ENCODE measurements at regions not wholly inside any gene's neighbourhood (a gene's known extent, or its start where the extent isn't known, plus 50 kb on each side); places are given as distances from the start of the nearest gene placed in this dataset.

- TF ChIP-seq CTCF (IDR thresholded peaks at IDR 0.05) (no peak), POLR2A (IDR thresholded peaks at IDR 0.05; ENCODE audit: low read depth) (no peak), POLR2AphosphoS5 (IDR thresholded peaks at IDR 0.05) (no peak)
These were observed 83.2 kb downstream of the MANEA start for GRCh38 chr6:95660544-95660943.
